Mucosa of stomach (tissue), 1 donor: ENCODE measurements at regions not wholly inside any gene's neighbourhood (a gene's known extent, or its start where the extent isn't known, plus 50 kb on each side); places are given as distances from the start of the nearest gene placed in this dataset.
"Not testable (repeated sequence)": the region's sequence is repeated elsewhere in the genome, so short reads cannot be mapped to it uniquely, and the experiment has no call there.

Experiments
- H3K27me3 ChIP-seq: one replicate; pipeline ENCODE4 v1.7.0; 2013; ENCODE audit warnings: mild to moderate bottlenecking, low read length; ENCODE audit not compliant: control insufficient read depth, insufficient read depth
- H3K36me3 ChIP-seq: one replicate; pipeline ENCODE4 v1.7.0; 2013; ENCODE audit warnings: low read length; ENCODE audit not compliant: control insufficient read depth, insufficient read depth
- H3K4me1 ChIP-seq: one replicate; pipeline ENCODE4 v1.7.0; 2013; ENCODE audit warnings: mild to moderate bottlenecking, low read length; ENCODE audit not compliant: control insufficient read depth, insufficient read depth
- H3K4me3 ChIP-seq: one replicate; pipeline ENCODE4 v1.7.0; 2013; ENCODE audit warnings: low read length
- H3K9ac ChIP-seq: one replicate; pipeline ENCODE4 v1.7.0; 2013; ENCODE audit warnings: mild to moderate bottlenecking, low read length, moderate library complexity
- H3K9me3 ChIP-seq: one replicate; pipeline ENCODE4 v1.7.0; 2013; ENCODE audit warnings: mild to moderate bottlenecking, low read length, moderate library complexity; ENCODE audit not compliant: control insufficient read depth
- donor health status: Pancreatic carcinoma.

DNA sequence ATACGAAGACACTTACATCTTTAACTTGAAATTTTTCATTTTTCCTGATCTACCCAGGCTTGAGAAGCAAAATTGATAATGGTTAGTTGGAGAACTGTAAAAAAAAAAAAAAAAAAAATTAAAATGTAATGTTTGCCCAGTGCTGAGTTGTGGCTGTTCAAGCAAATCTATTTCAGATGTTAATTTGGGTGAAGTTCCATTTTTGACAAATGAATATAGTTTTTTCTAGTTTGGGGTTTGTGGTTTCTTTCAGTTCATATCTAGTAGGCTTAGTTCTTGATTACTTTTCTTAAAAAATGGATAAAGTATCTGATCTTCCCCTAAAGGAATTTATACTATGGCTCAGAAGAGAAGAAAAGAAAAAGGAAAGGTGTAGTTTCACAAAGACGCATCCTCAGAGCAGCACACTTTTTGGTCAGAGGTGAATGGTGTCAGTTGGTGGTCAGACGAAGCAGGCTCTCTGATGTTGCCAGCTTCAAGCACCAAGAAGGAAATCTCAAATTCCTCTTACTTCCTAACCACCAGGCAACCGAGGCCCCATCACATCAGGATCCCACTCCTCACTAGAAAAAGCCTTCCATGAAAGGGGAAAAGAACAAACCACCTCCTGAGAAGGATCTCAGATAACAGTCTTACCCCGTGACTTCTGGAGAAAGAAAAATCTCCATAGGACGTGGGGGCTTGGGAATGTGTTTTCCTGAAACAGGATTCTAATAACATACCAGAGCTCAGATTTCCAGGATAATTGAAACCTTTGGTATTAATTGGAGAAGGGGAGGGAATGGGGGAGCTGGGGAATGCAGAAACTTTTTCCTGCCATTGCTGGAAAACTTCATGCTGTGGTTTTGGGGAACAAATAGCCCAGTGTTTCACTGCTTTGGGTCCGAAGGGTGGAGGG is 396.2 kb downstream of the CD83 start:
- no peaks in the 10 kb centered on the region for H3K4me1 ChIP-seq
- H3K9me3 ChIP-seq = no peaks in the 10 kb centered on the region
- H3K27me3 ChIP-seq = peaks cover 4% of the 10 kb centered on the region
- no peaks in the 10 kb centered on the region for H3K36me3 ChIP-seq
- no peak overlapping the region for H3K9ac ChIP-seq
- H3K4me3 ChIP-seq = no peak overlapping the region

DNA sequence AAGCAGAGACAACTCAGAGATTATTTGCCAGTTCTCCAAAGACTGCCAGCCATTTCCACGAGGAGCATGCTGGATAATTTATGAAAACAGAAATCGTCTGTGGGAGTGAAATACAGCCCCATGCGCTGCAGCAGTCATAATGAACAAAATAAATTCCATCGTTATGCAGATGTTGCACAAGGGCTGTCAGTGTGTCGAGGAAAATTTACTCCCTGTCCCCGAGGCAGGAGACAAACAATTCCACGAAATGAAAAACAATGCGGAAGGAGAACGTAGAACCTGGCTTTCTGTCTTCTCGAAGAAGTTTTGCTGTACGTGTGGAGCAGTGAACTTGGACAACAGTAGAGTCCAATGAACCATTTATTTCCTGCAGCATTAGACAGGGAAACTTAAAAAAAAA is 399.4 kb downstream of the CD83 start:
- Histone ChIP-seq H3K9me3 (no peaks in the 10 kb centered on the region), H3K36me3 (no peaks in the 10 kb centered on the region), H3K4me3 (no peak overlapping the region), H3K4me1 (no peaks in the 10 kb centered on the region), H3K9ac (no peak overlapping the region), H3K27me3 (peaks cover 2% of the 10 kb centered on the region)

DNA sequence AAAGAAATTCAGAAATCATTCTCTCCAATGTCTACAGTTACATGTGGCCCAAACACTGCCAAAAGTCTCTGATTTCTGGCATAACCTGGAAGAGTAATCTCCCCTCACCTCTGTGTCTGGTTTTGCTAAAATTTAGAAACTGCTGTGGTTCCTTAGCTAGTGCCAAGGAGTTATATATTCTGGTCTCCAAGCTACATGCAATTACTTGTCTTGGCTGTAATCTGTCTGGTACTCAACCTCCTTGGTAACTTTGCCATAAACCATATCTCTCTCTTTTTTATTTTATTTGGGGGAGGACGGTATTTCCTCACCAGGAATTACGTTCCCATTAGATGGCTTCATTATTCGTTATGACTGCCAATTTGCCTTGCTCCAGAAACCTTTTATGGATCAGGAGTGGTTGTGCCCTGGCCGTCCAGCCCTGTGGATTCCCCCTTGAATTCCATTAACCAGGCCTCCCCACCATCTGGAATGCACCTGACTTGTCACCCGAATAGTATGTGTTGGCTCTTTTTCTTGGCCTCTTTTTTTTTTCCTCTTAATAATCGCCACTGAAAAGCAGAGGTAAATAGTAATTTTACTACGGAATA is 400.0 kb downstream of the CD83 start:
- H3K27me3 ChIP-seq = no peaks in the 10 kb centered on the region
- H3K4me3 ChIP-seq = no peak overlapping the region

DNA sequence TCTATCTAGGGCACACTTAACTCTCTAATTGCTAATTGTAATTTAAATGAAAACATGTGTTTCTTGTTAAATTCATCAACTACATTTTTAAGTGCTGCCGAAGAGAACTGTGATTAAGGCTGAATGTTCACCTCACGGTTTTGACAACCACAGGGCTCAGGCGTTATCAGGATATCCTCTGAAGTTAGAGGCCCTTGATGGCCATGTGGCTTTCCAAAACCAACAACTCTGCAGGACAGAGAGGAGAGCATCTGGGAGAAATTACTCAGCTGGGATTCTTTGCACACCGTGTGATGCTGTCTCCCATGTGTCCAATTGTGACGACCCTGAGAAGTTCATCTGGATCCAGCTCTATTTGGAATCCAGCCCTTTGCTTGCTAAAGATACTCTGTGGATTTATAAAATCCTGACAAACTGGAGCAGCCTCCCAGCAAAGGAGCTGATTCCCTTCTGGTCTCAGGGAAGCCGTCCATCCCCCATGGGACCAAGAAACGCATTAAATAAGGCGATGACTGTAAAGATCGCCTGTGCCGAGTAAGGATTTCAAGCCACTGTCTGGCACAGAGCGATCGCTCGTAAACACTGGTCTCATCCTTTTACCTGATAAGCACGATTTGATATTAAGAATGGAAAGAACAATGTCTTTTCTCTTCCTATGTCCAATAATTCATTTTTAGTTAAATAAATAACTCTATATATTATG is 401.1 kb downstream of the CD83 start:
- no peak overlapping the region for H3K9ac ChIP-seq
- no peaks in the 10 kb centered on the region for H3K27me3 ChIP-seq
- H3K9me3 ChIP-seq = no peaks in the 10 kb centered on the region
- no peak overlapping the region for H3K4me3 ChIP-seq
- no peaks in the 10 kb centered on the region for H3K4me1 ChIP-seq
- no peaks in the 10 kb centered on the region for H3K36me3 ChIP-seq

More for the DNA sequence above, 400.0 kb downstream of the CD83 start:
- Histone ChIP-seq H3K9me3 (no peaks in the 10 kb centered on the region), H3K4me1 (no peaks in the 10 kb centered on the region), H3K36me3 (no peaks in the 10 kb centered on the region), H3K9ac (no peak overlapping the region)

DNA sequence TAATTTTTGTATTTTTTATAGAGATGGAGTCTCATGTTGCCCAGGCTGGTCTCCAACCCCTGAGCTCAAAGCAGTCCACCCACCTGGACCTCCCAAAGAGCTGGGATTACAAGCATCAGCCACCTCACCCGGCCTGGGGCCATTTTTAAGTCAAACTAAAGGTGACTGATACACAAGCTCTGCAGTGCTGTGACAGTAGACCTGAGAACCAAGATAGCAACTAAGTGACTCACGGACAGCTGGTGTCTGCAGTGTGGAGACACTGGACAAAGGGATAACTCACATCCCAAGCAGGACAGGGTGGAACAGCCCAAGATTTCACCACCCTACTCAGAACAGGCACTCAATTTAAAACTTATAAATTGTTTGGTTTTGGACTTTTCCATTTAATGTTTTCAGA is 402.5 kb downstream of the CD83 start:
- H3K9ac ChIP-seq = no peak overlapping the region
- no peaks in the 10 kb centered on the region for H3K36me3 ChIP-seq
- no peaks in the 10 kb centered on the region for H3K4me1 ChIP-seq
- no peaks in the 10 kb centered on the region for H3K9me3 ChIP-seq
- H3K27me3 ChIP-seq = no peaks in the 10 kb centered on the region
- no peak overlapping the region for H3K4me3 ChIP-seq

DNA sequence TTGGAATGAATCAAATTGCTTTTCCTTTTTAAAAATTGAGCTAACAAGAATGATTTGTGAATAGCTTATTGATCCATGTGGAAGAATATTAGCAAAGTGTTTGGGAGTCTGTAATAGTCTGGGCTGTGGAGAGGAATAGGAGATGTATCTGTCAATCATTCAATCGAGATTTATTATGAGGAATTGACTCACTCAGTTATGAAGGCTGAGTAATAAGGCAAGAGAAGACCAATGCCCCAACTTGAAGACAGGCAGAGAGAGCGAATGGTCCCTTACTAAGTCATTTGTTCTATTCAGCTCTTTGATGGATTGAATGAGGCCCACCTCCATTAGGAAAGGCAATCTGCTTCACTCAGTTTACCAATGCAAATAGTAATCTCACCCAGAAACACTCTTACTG is 403.0 kb downstream of the CD83 start:
- Histone ChIP-seq H3K4me1 (no peaks in the 10 kb centered on the region), H3K9ac (no peak overlapping the region), H3K27me3 (no peaks in the 10 kb centered on the region), H3K9me3 (no peaks in the 10 kb centered on the region), H3K36me3 (no peaks in the 10 kb centered on the region), H3K4me3 (no peak overlapping the region)

DNA sequence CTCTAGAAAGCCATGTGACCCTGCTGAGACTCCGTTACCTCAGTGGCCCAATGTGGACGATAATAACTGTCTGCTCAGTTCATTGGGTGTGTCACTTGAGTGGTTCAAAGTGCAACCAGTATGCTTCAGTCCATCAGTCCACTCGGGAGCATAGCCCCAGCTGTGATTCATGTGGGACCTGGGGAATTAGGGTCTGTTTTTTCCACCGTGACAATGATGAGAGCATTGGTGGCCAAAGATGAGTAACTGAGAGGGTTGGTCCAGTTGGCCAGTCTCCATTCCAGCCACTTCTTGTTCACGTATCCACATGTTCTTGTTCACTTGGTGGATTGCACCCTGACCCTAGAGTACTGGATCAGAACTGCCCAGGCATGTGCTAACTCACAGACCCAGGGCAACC is 403.6 kb downstream of the CD83 start:
- Histone ChIP-seq H3K9ac (no peak overlapping the region), H3K36me3 (no peaks in the 10 kb centered on the region), H3K9me3 (no peaks in the 10 kb centered on the region), H3K4me1 (no peaks in the 10 kb centered on the region), H3K4me3 (no peak overlapping the region), H3K27me3 (no peaks in the 10 kb centered on the region)

DNA sequence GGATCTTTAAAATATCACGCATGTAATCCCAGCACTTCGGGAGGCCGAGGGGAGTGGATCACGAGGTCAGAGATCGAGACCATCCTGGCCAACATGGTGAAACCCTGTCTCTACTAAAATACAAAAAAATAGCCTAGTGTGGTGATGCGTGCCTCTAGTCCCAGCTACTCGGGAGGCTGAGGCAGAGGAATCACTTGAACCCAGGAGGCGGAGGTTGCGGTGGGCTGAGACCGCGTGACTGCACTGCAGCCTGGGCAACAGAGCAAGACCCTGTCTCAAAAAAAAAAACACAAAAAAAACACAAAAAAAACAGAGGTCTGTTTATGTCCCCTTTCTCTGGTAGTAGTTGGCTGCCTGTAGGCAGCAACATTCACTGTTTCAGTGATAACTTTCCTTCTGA is 404.3 kb downstream of the CD83 start:
- not testable (repeated sequence) for H3K9ac ChIP-seq

DNA sequence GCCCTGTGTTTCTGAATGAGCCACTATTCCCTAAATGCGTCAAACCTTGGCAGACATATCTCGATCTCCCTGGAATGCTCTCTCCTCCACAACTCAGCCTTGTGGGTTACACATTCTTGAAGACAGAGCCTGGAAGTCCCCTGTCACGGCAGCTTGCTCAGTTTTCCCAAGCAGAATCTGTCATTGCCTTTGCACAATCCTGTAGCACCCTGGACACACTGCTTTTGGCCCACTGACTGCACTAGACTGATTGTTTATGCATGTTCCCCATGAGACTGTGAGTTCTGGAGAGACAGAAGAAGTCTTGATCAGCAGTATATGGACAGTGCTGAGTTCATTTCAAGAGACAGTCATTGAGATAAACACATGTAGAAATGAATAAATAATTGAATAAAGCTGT is 406.7 kb downstream of the CD83 start:
- Histone ChIP-seq H3K4me1 (no peaks in the 10 kb centered on the region), H3K9ac (no peak overlapping the region), H3K4me3 (no peak overlapping the region), H3K9me3 (no peaks in the 10 kb centered on the region), H3K36me3 (no peaks in the 10 kb centered on the region), H3K27me3 (no peaks in the 10 kb centered on the region)

More for the DNA sequence above, 404.3 kb downstream of the CD83 start:
- not testable (repeated sequence) for H3K36me3 ChIP-seq, H3K4me1 ChIP-seq, H3K4me3 ChIP-seq, H3K27me3 ChIP-seq, H3K9me3 ChIP-seq

DNA sequence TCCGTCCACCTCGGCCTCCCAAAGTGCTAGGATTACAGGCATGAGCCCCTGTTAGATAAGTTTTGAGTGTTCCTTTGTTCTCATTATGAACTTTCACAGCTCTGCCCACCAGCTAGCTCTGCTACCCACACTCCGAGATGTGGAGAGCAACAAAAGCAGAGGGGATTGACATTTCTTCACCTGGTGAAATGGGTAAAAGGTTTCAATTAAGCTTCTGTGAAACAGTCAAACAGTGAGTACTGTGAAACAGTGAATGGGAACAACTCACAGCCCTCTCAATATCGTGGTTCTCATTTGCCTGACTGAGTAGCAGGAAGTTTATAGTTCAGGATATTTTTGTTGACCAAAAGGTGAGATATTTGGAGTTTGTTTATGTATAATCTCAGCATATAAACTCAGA is 412.8 kb downstream of the CD83 start:
- peaks cover 5% of the 10 kb centered on the region for H3K4me1 ChIP-seq
- no peak overlapping the region for H3K9ac ChIP-seq
- no peak overlapping the region for H3K4me3 ChIP-seq
- no peaks in the 10 kb centered on the region for H3K9me3 ChIP-seq
- H3K36me3 ChIP-seq = no peaks in the 10 kb centered on the region
- peaks cover 8% of the 10 kb centered on the region for H3K27me3 ChIP-seq

DNA sequence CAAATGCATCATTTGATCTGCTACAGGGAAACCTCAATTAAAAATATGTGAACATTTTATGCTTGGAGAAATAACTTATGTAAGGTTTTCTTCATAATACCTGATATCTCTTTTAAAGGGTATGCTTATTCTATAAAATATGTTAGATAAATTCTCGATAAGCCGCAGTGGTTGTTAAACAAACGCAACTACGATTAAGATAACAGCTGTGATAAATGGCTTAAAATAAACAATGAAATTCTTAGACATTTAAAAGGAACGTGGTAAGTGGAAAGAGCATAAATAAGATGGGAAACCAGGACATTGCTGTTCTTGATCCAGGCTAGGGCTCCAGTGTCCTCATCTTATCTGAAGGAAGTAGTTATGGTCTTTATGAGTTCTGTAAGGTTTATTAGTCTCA is 415.9 kb downstream of the CD83 start:
- H3K4me3 ChIP-seq = no peak overlapping the region
- peaks cover 20% of the 10 kb centered on the region for H3K27me3 ChIP-seq
- peaks cover 5% of the 10 kb centered on the region for H3K4me1 ChIP-seq
- no peaks in the 10 kb centered on the region for H3K36me3 ChIP-seq
- H3K9ac ChIP-seq = no peak overlapping the region
- H3K9me3 ChIP-seq = no peaks in the 10 kb centered on the region

DNA sequence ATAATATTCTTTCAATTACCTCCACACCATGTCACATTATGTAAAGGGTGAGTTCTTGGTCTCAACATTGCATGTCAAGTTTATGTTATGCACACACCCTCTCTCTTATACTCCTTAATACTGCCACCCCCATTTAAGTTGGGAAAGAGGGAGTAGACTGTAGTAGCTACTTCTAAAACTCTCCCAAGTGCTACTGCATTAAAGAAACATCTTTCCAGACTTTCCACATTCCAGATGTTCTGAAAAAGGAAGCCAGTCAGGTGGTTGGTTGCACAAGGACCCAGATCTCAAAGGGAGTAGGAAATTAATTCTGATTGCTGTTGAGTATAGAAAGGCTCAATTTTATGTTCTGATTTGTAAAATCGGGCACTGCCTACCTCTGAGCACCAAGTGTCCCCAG is 419.5 kb downstream of the CD83 start:
- H3K4me3 ChIP-seq = no peak overlapping the region
- H3K4me1 ChIP-seq = peaks cover 8% of the 10 kb centered on the region
- H3K36me3 ChIP-seq = no peaks in the 10 kb centered on the region
- peaks cover 30% of the 10 kb centered on the region for H3K27me3 ChIP-seq
- H3K9me3 ChIP-seq = no peaks in the 10 kb centered on the region
- H3K9ac ChIP-seq = no peak overlapping the region
